Uterus (tissue), 3 donors: ENCODE measurements at regions not wholly inside any gene's neighbourhood (a gene's known extent, or its start where the extent isn't known, plus 50 kb on each side); places are given as distances from the start of the nearest gene placed in this dataset.
"Not testable (repeated sequence)": the region's sequence is repeated elsewhere in the genome, so short reads cannot be mapped to it uniquely, and the experiment has no call there.

Source experiments
- DNase-seq, 2 donors: peaks; one replicate each; pipeline ENCODE4 v3.0.0-alpha.2; 2019 to 2020
- H3K27ac ChIP-seq, 2 donors: fragments of 200-600 bp; sonication (generic); 1 replicate in 1 of 2; 2 replicates in 1 of 2; pipeline ENCODE4 v1.5.1; 2016 to 2018
- H3K27me3 ChIP-seq, 2 donors: fragments of 200-600 bp; sonication (generic); one replicate each; pipeline ENCODE4 v1.5.1; 2018 to 2019; ENCODE audit warnings: control low read depth in 1 of 2
- H3K36me3 ChIP-seq, 2 donors: fragments of 200-600 bp; sonication (generic); one replicate each; pipeline ENCODE4 v1.5.1; 2019; ENCODE audit warnings: control low read depth in 1 of 2
- H3K4me1 ChIP-seq, 2 donors: fragments of 200-600 bp; sonication (generic); one replicate each; pipeline ENCODE4 v1.5.1; 2018 to 2019; ENCODE audit warnings: control low read depth in 1 of 2
- H3K4me3 ChIP-seq, 2 donors: fragments of 200-600 bp; sonication (generic); 1 replicate in 1 of 2; 2 replicates in 1 of 2; pipeline ENCODE4 v1.5.1; 2018 to 2019; ENCODE audit warnings: mild to moderate bottlenecking in 1 of 2
- H3K9me3 ChIP-seq, 2 donors: fragments of 200-600 bp; sonication (generic); one replicate each; pipeline ENCODE4 v1.5.1; 2019; ENCODE audit warnings: control low read depth in 1 of 2
- POLR2A ChIP-seq, 2 donors: fragments of 450-650 bp; IDR thresholded peaks; one replicate each; pipeline ENCODE4 v1.6.1; 2016; ENCODE audit warnings: antibody characterized with exemption in 2 of 2, mild to moderate bottlenecking in 1 of 2, moderate library complexity in 1 of 2
- intact Hi-C: fragments of 100-400 bp; cut with DNase I; formaldehyde crosslinking; loops from one replicate; pipeline ENCODE4 v1.15.1; 2023; ENCODE audit warnings: low total_unique reads
- TF ChIP-seq, protein P1 (sequence below), 4 experiments: fragments of 200-600 bp in 2 of 4; fragments of 450-650 bp in 2 of 4; sonication (generic) in 2 of 4; IDR thresholded peaks; one replicate each; pipeline ENCODE4 v1.5.1; 2016 to 2019; ENCODE audit warnings: antibody characterized with exemption in 4 of 4, mild to moderate bottlenecking in 2 of 4, moderate library complexity in 1 of 4
- donor health status: DM: yes; HTN: yes; CAD: no.

- intact Hi-C loops = no loop called here
- Histone ChIP-seq H3K4me1 (no peaks in the 10 kb centered on the region), H3K9me3 (no peaks in the 10 kb centered on the region), H3K36me3 (no peaks in the 10 kb centered on the region), H3K27ac (peak overlapping the region; percentile 30 to 37), H3K27me3 (no peaks in the 10 kb centered on the region), H3K4me3 (no peak overlapping the region)
- no peak for DNase-seq
- TF ChIP-seq POLR2A (IDR thresholded peaks at IDR 0.05) = no peak
- TF ChIP-seq, protein P1, sequence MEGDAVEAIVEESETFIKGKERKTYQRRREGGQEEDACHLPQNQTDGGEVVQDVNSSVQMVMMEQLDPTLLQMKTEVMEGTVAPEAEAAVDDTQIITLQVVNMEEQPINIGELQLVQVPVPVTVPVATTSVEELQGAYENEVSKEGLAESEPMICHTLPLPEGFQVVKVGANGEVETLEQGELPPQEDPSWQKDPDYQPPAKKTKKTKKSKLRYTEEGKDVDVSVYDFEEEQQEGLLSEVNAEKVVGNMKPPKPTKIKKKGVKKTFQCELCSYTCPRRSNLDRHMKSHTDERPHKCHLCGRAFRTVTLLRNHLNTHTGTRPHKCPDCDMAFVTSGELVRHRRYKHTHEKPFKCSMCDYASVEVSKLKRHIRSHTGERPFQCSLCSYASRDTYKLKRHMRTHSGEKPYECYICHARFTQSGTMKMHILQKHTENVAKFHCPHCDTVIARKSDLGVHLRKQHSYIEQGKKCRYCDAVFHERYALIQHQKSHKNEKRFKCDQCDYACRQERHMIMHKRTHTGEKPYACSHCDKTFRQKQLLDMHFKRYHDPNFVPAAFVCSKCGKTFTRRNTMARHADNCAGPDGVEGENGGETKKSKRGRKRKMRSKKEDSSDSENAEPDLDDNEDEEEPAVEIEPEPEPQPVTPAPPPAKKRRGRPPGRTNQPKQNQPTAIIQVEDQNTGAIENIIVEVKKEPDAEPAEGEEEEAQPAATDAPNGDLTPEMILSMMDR (IDR thresholded peaks at IDR 0.05) = no peak
These were observed 59.1 kb upstream of the PSME4 start for GRCh38 chr2:54029721-54030395.

DNA sequence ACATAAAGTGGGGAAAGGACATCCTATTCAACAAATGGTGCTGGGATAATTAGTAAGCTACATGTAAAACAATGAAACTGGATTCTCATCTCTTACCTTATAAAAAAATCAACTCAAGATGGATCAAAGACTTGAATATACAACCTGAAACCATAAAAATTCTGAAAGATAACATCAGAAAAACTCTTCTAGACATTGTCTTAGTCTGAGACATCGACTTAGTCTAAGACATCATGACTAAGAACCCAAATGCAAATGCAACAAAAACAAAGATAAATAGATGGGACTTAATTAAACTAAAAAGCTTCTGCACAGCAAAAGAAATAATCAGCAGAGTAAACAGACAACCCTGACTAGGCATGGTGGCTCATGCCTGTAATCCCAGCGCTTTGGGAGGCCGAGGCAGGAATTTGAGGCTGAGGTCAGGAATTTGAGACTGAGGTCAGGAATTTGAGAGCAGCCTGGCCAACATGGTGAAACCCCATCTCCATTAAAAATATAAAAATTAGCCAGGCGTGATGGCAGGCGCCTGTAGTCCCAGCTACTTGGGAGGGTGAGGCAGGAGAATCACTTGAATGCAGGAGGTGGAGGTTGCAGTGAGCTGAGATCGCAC, 54.8 kb upstream of the PSME4 start:
- H3K4me1 ChIP-seq, DNase-seq, H3K4me3 ChIP-seq, H3K36me3 ChIP-seq, H3K27ac ChIP-seq, intact Hi-C loops, H3K27me3 ChIP-seq, H3K9me3 ChIP-seq: not testable (repeated sequence)

- H3K27me3 ChIP-seq = no peaks in the 10 kb centered on the region
- no peaks in the 10 kb centered on the region for H3K9me3 ChIP-seq
- H3K27ac ChIP-seq = no peak overlapping the region
- DNase-seq = no peak
- no peaks in the 10 kb centered on the region for H3K36me3 ChIP-seq
- H3K4me3 ChIP-seq = no peak overlapping the region
- H3K4me1 ChIP-seq = no peaks in the 10 kb centered on the region
- no peak for TF ChIP-seq POLR2A (IDR thresholded peaks at IDR 0.05)
- TF ChIP-seq, protein P1 (IDR thresholded peaks at IDR 0.05) = no peak
- intact Hi-C loops = no loop called here
These were observed 53.8 kb upstream of the PSME4 start for GRCh38 chr2:54024576-54024975.

GRCh38 chr2:54021702-54022101, 50.9 kb upstream of the PSME4 start:
- Histone ChIP-seq H3K27ac (no peak overlapping the region), H3K4me1 (no peaks in the 10 kb centered on the region), H3K27me3 (no peaks in the 10 kb centered on the region), H3K4me3 (no peak overlapping the region), H3K36me3 (no peaks in the 10 kb centered on the region), H3K9me3 (no peaks in the 10 kb centered on the region)
- TF ChIP-seq, protein P1 (IDR thresholded peaks at IDR 0.05) = no peak
- TF ChIP-seq POLR2A (IDR thresholded peaks at IDR 0.05) = no peak
- intact Hi-C loops = no loop called here
- DNase-seq = no peak

GRCh38 chr2:54020793-54021414, 50.1 kb upstream of the PSME4 start:
- TF ChIP-seq POLR2A (IDR thresholded peaks at IDR 0.05) = no peak
- TF ChIP-seq, protein P1 (IDR thresholded peaks at IDR 0.05) = no peak
- DNase-seq = no peak
- Histone ChIP-seq H3K4me1 (no peaks in the 10 kb centered on the region), H3K4me3 (no peak overlapping the region), H3K36me3 (no peaks in the 10 kb centered on the region), H3K27ac (no peak overlapping the region), H3K9me3 (no peaks in the 10 kb centered on the region), H3K27me3 (no peaks in the 10 kb centered on the region)
- intact Hi-C loops = no loop called here
